ENCODE measurements at regions not wholly inside any gene's neighbourhood (a gene's known extent, or its start where the extent isn't known, plus 50 kb on each side); places are given as distances from the start of the nearest gene placed in this dataset.

- no peaks in the 10 kb centered on the region for H3K9me3 ChIP-seq (ENCODE audit: control insufficient read depth, insufficient read depth, low read depth, low read length)
- DNase-seq (ENCODE audit: low read depth in 2 of 2), result no peak
Observed at GRCh38 chr1:5720045-5720444, 272.2 kb downstream of the NPHP4 start.

GRCh38 chr1:5718831-5719632, 273.2 kb downstream of the NPHP4 start:
- Histone ChIP-seq H2AFZ (ENCODE audit: low read length) (no peak overlapping the region), H3K79me2 (ENCODE audit: control insufficient read depth, insufficient read depth, low read length) (no peaks in the 10 kb centered on the region), H3K4me3 (replicated peaks in 1 of 4; ENCODE audit: control extremely low read depth in 1 of 4, insufficient read depth in 1 of 4, low read depth in 3 of 4, low read length in 4 of 4) (no peak overlapping the region), H3K36me3 (ENCODE audit: control insufficient read depth, insufficient read depth, low read length) (no peaks in the 10 kb centered on the region), H3K9ac (ENCODE audit: insufficient read depth, low read length) (no peak overlapping the region), H3K27me3 (ENCODE audit: control insufficient read depth, insufficient read depth, low read length) (no peaks in the 10 kb centered on the region), H3K27ac (ENCODE audit: insufficient read depth, low read length) (no peak overlapping the region), H3K4me1 (ENCODE audit: control insufficient read depth, extremely low read depth, insufficient read depth, low read length) (no peaks in the 10 kb centered on the region), H4K20me1 (ENCODE audit: control insufficient read depth, extremely low read depth, insufficient read depth, low read length) (no peaks in the 10 kb centered on the region), H3K9me3 (ENCODE audit: control insufficient read depth, insufficient read depth, low read depth, low read length) (no peaks in the 10 kb centered on the region), H3K4me2 (ENCODE audit: extremely low read depth, insufficient read depth, low read length) (no peak overlapping the region)
- DNase-seq (ENCODE audit: low read depth in 2 of 2), result no peak
- TF ChIP-seq EZH2 (IDR thresholded peaks at IDR 0.05; ENCODE audit: low read length, missing control alignments) (no peak), CTCF (conservative IDR thresholded peaks at IDR 0.05 in 1 of 2, IDR thresholded peaks at IDR 0.05 in 1 of 2; ENCODE audit: low read depth in 1 of 2, low read length in 2 of 2) (no peak)

More at GRCh38 chr1:5720045-5720444, 272.2 kb downstream of the NPHP4 start:
- Histone ChIP-seq H4K20me1 (ENCODE audit: control insufficient read depth, extremely low read depth, insufficient read depth, low read length) (no peaks in the 10 kb centered on the region), H3K9ac (ENCODE audit: insufficient read depth, low read length) (no peak overlapping the region), H3K4me2 (ENCODE audit: extremely low read depth, insufficient read depth, low read length) (no peak overlapping the region), H3K79me2 (ENCODE audit: control insufficient read depth, insufficient read depth, low read length) (no peaks in the 10 kb centered on the region), H3K4me1 (ENCODE audit: control insufficient read depth, extremely low read depth, insufficient read depth, low read length) (no peaks in the 10 kb centered on the region), H3K4me3 (replicated peaks in 1 of 4; ENCODE audit: control extremely low read depth in 1 of 4, insufficient read depth in 1 of 4, low read depth in 3 of 4, low read length in 4 of 4) (no peak overlapping the region), H3K27me3 (ENCODE audit: control insufficient read depth, insufficient read depth, low read length) (no peaks in the 10 kb centered on the region), H3K27ac (ENCODE audit: insufficient read depth, low read length) (no peak overlapping the region), H2AFZ (ENCODE audit: low read length) (no peak overlapping the region), H3K36me3 (ENCODE audit: control insufficient read depth, insufficient read depth, low read length) (no peaks in the 10 kb centered on the region)
- no peak for TF ChIP-seq EZH2 (IDR thresholded peaks at IDR 0.05; ENCODE audit: low read length, missing control alignments)
- TF ChIP-seq CTCF (conservative IDR thresholded peaks at IDR 0.05 in 1 of 2, IDR thresholded peaks at IDR 0.05 in 1 of 2; ENCODE audit: low read depth in 1 of 2, low read length in 2 of 2), result no peak

GRCh38 chr1:5717031-5717682, 275.1 kb downstream of the NPHP4 start:
- no peak for DNase-seq (ENCODE audit: low read depth in 2 of 2)
- H3K9me3 ChIP-seq (ENCODE audit: control insufficient read depth, insufficient read depth, low read depth, low read length), result no peaks in the 10 kb centered on the region

More at GRCh38 chr1:5717031-5717682, 275.1 kb downstream of the NPHP4 start:
- Histone ChIP-seq H2AFZ (ENCODE audit: low read length) (no peak overlapping the region), H3K27me3 (ENCODE audit: control insufficient read depth, insufficient read depth, low read length) (no peaks in the 10 kb centered on the region), H3K79me2 (ENCODE audit: control insufficient read depth, insufficient read depth, low read length) (no peaks in the 10 kb centered on the region), H3K4me3 (replicated peaks in 1 of 4; ENCODE audit: control extremely low read depth in 1 of 4, insufficient read depth in 1 of 4, low read depth in 3 of 4, low read length in 4 of 4) (no peak overlapping the region), H3K9ac (ENCODE audit: insufficient read depth, low read length) (no peak overlapping the region), H3K4me2 (ENCODE audit: extremely low read depth, insufficient read depth, low read length) (no peak overlapping the region), H3K4me1 (ENCODE audit: control insufficient read depth, extremely low read depth, insufficient read depth, low read length) (no peaks in the 10 kb centered on the region), H3K27ac (ENCODE audit: insufficient read depth, low read length) (no peak overlapping the region), H3K36me3 (ENCODE audit: control insufficient read depth, insufficient read depth, low read length) (no peaks in the 10 kb centered on the region), H4K20me1 (ENCODE audit: control insufficient read depth, extremely low read depth, insufficient read depth, low read length) (no peaks in the 10 kb centered on the region)
- TF ChIP-seq EZH2 (IDR thresholded peaks at IDR 0.05; ENCODE audit: low read length, missing control alignments), result no peak
- TF ChIP-seq CTCF (conservative IDR thresholded peaks at IDR 0.05 in 1 of 2, IDR thresholded peaks at IDR 0.05 in 1 of 2; ENCODE audit: low read depth in 1 of 2, low read length in 2 of 2), result no peak

Measured in fibroblast of lung (primary cell).